A673 (cell line): ENCODE measurements at regions not wholly inside any gene's neighbourhood (a gene's known extent, or its start where the extent isn't known, plus 50 kb on each side); places are given as distances from the start of the nearest gene placed in this dataset. TPM values are rescaled to one million over a fixed set of nuclear protein-coding genes. Genes with fewer than 3 reads are reported as not detected.

ENCODE experiments used
- BruUV-seq: library from RNA; stranded (reverse); fragments of 400-500 nt; replicated peaks from 2 replicates; lab custom pipeline; 2021; lab: Mats Ljungman, UMichigan
- CTCF ChIA-PET: fragments of 300-600 bp; sonication (Branson Sonifier 250); formaldehyde crosslinking; loops from one replicate; lab custom pipeline; 2022; ENCODE audit warnings: antibody characterized with exemption; lab: Charles Lee
- POLR2A ChIA-PET: fragments of 300-600 bp; sonication (Branson Sonifier 250); formaldehyde crosslinking; loops from one replicate; lab custom pipeline; 2022; ENCODE audit warnings: antibody characterized with exemption; ENCODE audit not compliant: low non-redundant PET; lab: Charles Lee
- DNase-seq: peaks from one replicate; pipeline ENCODE4 v3.0.0-alpha.2; 2015; ENCODE audit warnings: low spot score
- H3K27ac ChIP-seq: fragments of 200-600 bp; sonication (generic); 2 replicates; pipeline ENCODE4 v1.5.1; 2016; ENCODE audit warnings: mixed run types, low read depth, mild to moderate bottlenecking, mixed read lengths, antibody characterized with exemption, low read length; ENCODE audit not compliant: poor library complexity, severe bottlenecking
- H3K27me3 ChIP-seq: fragments of 200-600 bp; sonication (generic); replicated peaks from 2 replicates; pipeline ENCODE4 v1.6.1; 2017; ENCODE audit warnings: mixed run types, low read depth, mild to moderate bottlenecking, mixed read lengths, antibody characterized with exemption, low read length; ENCODE audit not compliant: insufficient read depth, poor library complexity
- H3K36me3 ChIP-seq: fragments of 200-600 bp; sonication (generic); 2 replicates; pipeline ENCODE4 v1.6.1; 2016; ENCODE audit warnings: mixed run types, mild to moderate bottlenecking, mixed read lengths, antibody characterized with exemption, low read length; ENCODE audit not compliant: insufficient read depth, poor library complexity, severe bottlenecking
- H3K4me1 ChIP-seq: fragments of 200-600 bp; sonication (generic); 2 replicates; pipeline ENCODE4 v1.6.1; 2017; ENCODE audit warnings: mixed run types, mild to moderate bottlenecking, mixed read lengths, antibody characterized with exemption, low read length; ENCODE audit not compliant: insufficient read depth, poor library complexity, severe bottlenecking
- H3K4me3 ChIP-seq: fragments of 200-600 bp; sonication (generic); 2 replicates; pipeline ENCODE4 v1.5.1; 2016; ENCODE audit warnings: low read depth, mixed run types, mild to moderate bottlenecking, mixed read lengths, low read length; ENCODE audit not compliant: poor library complexity, severe bottlenecking
- H3K9me3 ChIP-seq: fragments of 200-600 bp; sonication (generic); 2 replicates; pipeline ENCODE4 v1.6.1; 2016; ENCODE audit warnings: mixed run types, low read depth, mild to moderate bottlenecking, mixed read lengths, antibody characterized with exemption, low read length; ENCODE audit not compliant: poor library complexity, severe bottlenecking
- EZH2 ChIP-seq: fragments of 200-600 bp; sonication (generic); IDR thresholded peaks from 2 replicates; pipeline ENCODE4 v1.6.1; 2017; ENCODE audit warnings: borderline replicate concordance, low read depth, mild to moderate bottlenecking, mixed read lengths, antibody characterized with exemption, low read length; ENCODE audit not compliant: poor library complexity, severe bottlenecking
- intact Hi-C: fragments of 100-400 bp; cut with micrococcal nuclease; formaldehyde crosslinking; loops from one replicate; pipeline ENCODE4 v1.10.0; 2022; ENCODE audit not compliant: unreplicated experiment
- microRNA-seq: library from miRNA; unstranded; fragments of <30 nt; microRNA quantifications from one replicate; pipeline ENCODE4 v1.2.0, GENCODE V29; 2021
- TF ChIP-seq, protein P1 (sequence below): fragments of 300-800, 200-600 bp; sonication (generic); conservative IDR thresholded peaks from 2 replicates; pipeline ENCODE4 v1.5.1; 2017; ENCODE audit warnings: low read depth, mild to moderate bottlenecking, antibody characterized with exemption, low read length, moderate library complexity, mixed read lengths

DNA sequence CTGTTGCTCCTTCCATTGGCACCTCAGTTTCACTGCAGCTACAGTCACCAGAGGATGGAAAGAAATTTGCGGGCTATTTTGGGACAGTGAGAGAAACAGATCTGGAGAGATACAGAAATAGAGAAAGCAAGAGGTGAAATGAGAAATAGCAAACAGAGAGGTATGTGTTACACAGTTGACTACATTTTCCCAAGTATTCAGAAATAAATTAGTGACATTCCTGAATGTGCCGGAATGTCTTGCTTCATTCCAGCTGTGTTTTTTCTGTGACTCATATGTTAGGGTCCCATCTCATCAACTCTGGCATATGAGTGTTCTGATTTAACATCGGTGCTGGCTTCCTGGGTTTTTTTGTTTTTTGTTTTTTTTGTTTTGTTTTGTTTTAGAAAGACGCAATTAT lies 63.8 kb upstream of the ZNF462 start:
- BruUV-seq = no TSS peak
- DNase-seq = peak; percentile 6
- TF ChIP-seq, protein P1, sequence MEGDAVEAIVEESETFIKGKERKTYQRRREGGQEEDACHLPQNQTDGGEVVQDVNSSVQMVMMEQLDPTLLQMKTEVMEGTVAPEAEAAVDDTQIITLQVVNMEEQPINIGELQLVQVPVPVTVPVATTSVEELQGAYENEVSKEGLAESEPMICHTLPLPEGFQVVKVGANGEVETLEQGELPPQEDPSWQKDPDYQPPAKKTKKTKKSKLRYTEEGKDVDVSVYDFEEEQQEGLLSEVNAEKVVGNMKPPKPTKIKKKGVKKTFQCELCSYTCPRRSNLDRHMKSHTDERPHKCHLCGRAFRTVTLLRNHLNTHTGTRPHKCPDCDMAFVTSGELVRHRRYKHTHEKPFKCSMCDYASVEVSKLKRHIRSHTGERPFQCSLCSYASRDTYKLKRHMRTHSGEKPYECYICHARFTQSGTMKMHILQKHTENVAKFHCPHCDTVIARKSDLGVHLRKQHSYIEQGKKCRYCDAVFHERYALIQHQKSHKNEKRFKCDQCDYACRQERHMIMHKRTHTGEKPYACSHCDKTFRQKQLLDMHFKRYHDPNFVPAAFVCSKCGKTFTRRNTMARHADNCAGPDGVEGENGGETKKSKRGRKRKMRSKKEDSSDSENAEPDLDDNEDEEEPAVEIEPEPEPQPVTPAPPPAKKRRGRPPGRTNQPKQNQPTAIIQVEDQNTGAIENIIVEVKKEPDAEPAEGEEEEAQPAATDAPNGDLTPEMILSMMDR = no peak
- no peak for TF ChIP-seq EZH2
- Histone ChIP-seq H3K4me3 (no peak overlapping the region), H3K27ac (no peak overlapping the region), H3K27me3 (no peaks in the 10 kb centered on the region), H3K4me1 (no peaks in the 10 kb centered on the region), H3K36me3 (no peaks in the 10 kb centered on the region), H3K9me3 (no peaks in the 10 kb centered on the region)
- CTCF ChIA-PET = no interaction called here
- intact Hi-C loops = no loop called here
- POLR2A ChIA-PET = no interaction called here

DNA sequence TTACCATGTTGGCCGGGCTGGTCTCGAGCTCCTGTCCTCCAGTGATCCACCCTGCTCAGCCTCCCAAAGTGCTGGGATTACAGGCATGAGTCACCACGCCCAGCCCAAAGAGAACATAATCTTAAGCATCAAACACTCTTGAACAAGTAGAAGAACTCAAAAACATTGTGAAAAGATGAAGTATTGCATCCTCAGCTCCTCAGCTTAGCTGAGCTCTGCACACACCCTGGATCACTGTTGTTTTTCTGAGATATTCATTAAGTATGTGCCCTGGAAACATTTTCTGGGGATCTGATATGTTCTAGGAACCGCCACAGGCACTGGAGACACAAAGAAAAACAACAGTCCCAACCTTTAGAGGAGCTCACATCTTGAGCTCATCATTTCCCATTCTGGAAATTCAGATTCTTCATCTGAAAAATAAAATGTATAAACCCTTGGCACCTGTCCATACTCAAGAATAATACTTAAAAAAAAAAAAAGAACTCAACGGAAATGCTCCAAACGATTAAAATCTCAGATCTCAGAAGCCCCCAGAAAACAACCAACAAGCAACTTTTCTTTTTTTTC lies 62.2 kb upstream of the ZNF462 start:
- H3K9me3 ChIP-seq = no peaks in the 10 kb centered on the region
- H3K36me3 ChIP-seq = no peaks in the 10 kb centered on the region
- BruUV-seq = no TSS peak
- intact Hi-C loops = no loop called here
- no peak for DNase-seq
- TF ChIP-seq, protein P1 = no peak
- no peak for TF ChIP-seq EZH2
- H3K27me3 ChIP-seq = no peaks in the 10 kb centered on the region
- ChIA-PET POLR2A (no interaction called here), CTCF (interaction anchor here (0.7 kb wide), 1 partner anchor 40 kb away, joined by 3 read pairs; no protein-coding TSS in a partner anchor)
- H3K4me1 ChIP-seq = no peaks in the 10 kb centered on the region
- no peak overlapping the region for H3K4me3 ChIP-seq
- no peak overlapping the region for H3K27ac ChIP-seq

- no peak for DNase-seq
- no TSS peak for BruUV-seq
- Histone ChIP-seq H3K27ac (no peak overlapping the region), H3K27me3 (no peaks in the 10 kb centered on the region), H3K4me1 (no peaks in the 10 kb centered on the region), H3K4me3 (no peak overlapping the region), H3K36me3 (no peaks in the 10 kb centered on the region), H3K9me3 (no peaks in the 10 kb centered on the region)
- intact Hi-C loops = no loop called here
- CTCF ChIA-PET = no interaction called here
- POLR2A ChIA-PET = no interaction called here
- TF ChIP-seq EZH2 = no peak
- TF ChIP-seq, protein P1 = no peak
Observed at GRCh38 chr9:106801816-106802215, 61.1 kb upstream of the ZNF462 start.

Small RNA genes lying in the stretch of these regions (microRNA-seq; reads per million reads assigned to microRNA genes)
- not detected for gene MIR8081
